Ovary (tissue), 7 donors: ENCODE measurements at regions not wholly inside any gene's neighbourhood (a gene's known extent, or its start where the extent isn't known, plus 50 kb on each side); places are given as distances from the start of the nearest gene placed in this dataset.

ENCODE experiments used
- DNase-seq, 5 donors: peaks; one replicate each; pipeline ENCODE4 v3.0.0-alpha.2; 2019 to 2020
- H3K27ac ChIP-seq, 2 donors: fragments of 200-600 bp; one replicate each; pipeline versions ENCODE4 v1.5.1 to v1.8.0; 2019 to 2022
- H3K27me3 ChIP-seq: fragments of 200-600 bp; one replicate; pipeline ENCODE4 v1.8.0; 2022
- H3K36me3 ChIP-seq: fragments of 200-600 bp; sonication (generic); one replicate; pipeline ENCODE4 v1.5.1; 2019
- H3K4me1 ChIP-seq: one replicate; pipeline ENCODE4 v1.8.1; 2013; ENCODE audit warnings: mild to moderate bottlenecking, moderate library complexity; ENCODE audit not compliant: insufficient read depth
- H3K4me3 ChIP-seq: fragments of 200-600 bp; sonication (generic); one replicate; pipeline ENCODE4 v1.5.1; 2017
- H3K9me3 ChIP-seq, 2 donors: fragments of 200-600 bp in 1 of 2; sonication (generic) in 1 of 2; one replicate each; pipeline versions ENCODE4 v1.5.1 to v1.8.1; 2013 to 2019; ENCODE audit warnings: mild to moderate bottlenecking in 1 of 2, moderate library complexity in 1 of 2
- CTCF ChIP-seq, 3 donors: fragments of 450-650 bp in 2 of 3; fragments of 200-600 bp in 1 of 3; IDR thresholded peaks; one replicate each; pipeline versions ENCODE4 v1.5.1 to v1.8.0; 2016 to 2022; ENCODE audit warnings: antibody characterized with exemption in 3 of 3, mild to moderate bottlenecking in 1 of 3
- EP300 ChIP-seq: sonication (generic); formaldehyde crosslinking; IDR thresholded peaks from one replicate; pipeline ENCODE4 v1.6.1; 2017; ENCODE audit warnings: antibody characterized with exemption
- POLR2A ChIP-seq: fragments of 450-650 bp; IDR thresholded peaks from one replicate; pipeline ENCODE4 v1.6.1; 2017; ENCODE audit warnings: antibody characterized with exemption, mild to moderate bottlenecking, moderate library complexity
- WGBS, 3 donors: extraction: QIAGEN DNeasy Blood & Tissue Kit in 1 of 3; methylation state at CpG; one replicate each; pipeline versions ENCODE4 v1.1.5 to v1.1.7; 2013 to 2017; 5-methylcytosine and 5-hydroxymethylcytosine counted together
- intact Hi-C, 4 donors: fragments of 100-400 bp; cut with DNase I; formaldehyde crosslinking; loops; one replicate each; pipeline versions ENCODE4 v1.11.0 to v1.15.1; 2022 to 2023
- donor health status: DM: no; HTN: no; CAD: no; lungs with moderate emphysema.
- donor health status: DM: no; HTN: no; CAD: no.
- donor health status: Bipolar disorder and iron deficiency.
- donor health status: DM: no; HTN: no; CAD: no.
- donor health status: DM: yes; HTN: yes; CAD: no.

- H3K36me3 ChIP-seq, result no peaks in the 10 kb centered on the region
- no peaks in the 10 kb centered on the region for H3K27me3 ChIP-seq
- intact Hi-C loops, result no loop called here
- DNase-seq, result no peak
- H3K9me3 ChIP-seq, result no peaks in the 10 kb centered on the region
- 79 to 96% (median 80%) methylated on average over 6 of the region's 6 CpGs for WGBS, 3 donors
- no peak overlapping the region for H3K27ac ChIP-seq
- TF ChIP-seq POLR2A (no peak), CTCF (IDR thresholded peaks at IDR 0.05) (no peak), EP300 (no peak)
- no peaks in the 10 kb centered on the region for H3K4me1 ChIP-seq
- H3K4me3 ChIP-seq, result no peak overlapping the region
Measured at GRCh38 chr1:194534784-194535183, 1348.4 kb upstream of the B3GALT2 start.

GRCh38 chr1:194533641-194534040 lies 1347.2 kb upstream of the B3GALT2 start:
- 83 to 89% (median 83%) methylated on average over 2 of the region's 2 CpGs for WGBS, 3 donors
- Histone ChIP-seq H3K36me3 (no peaks in the 10 kb centered on the region), H3K27ac (no peak overlapping the region), H3K4me1 (no peaks in the 10 kb centered on the region), H3K9me3 (no peaks in the 10 kb centered on the region), H3K27me3 (no peaks in the 10 kb centered on the region), H3K4me3 (no peak overlapping the region)
- TF ChIP-seq CTCF (IDR thresholded peaks at IDR 0.05) (no peak), EP300 (no peak), POLR2A (no peak)
- DNase-seq, result no peak
- intact Hi-C loops, result no loop called here

- 87 to 93% (median 88%) methylated on average over 3 of the region's 3 CpGs for WGBS, 3 donors
- intact Hi-C loops, result no loop called here
- no peaks in the 10 kb centered on the region for H3K36me3 ChIP-seq
Measured at GRCh38 chr1:194517567-194517966, 1331.2 kb upstream of the B3GALT2 start.

GRCh38 chr1:194515916-194516315 lies 1329.5 kb upstream of the B3GALT2 start:
- Histone ChIP-seq H3K4me3 (no peak overlapping the region), H3K27ac (no peak overlapping the region), H3K36me3 (no peaks in the 10 kb centered on the region), H3K4me1 (no peaks in the 10 kb centered on the region), H3K27me3 (no peaks in the 10 kb centered on the region), H3K9me3 (no peaks in the 10 kb centered on the region)
- WGBS, 3 donors, result 9 to 37% (median 11%) methylated on average over 4 of the region's 4 CpGs
- TF ChIP-seq CTCF (IDR thresholded peaks at IDR 0.05) (no peak), POLR2A (no peak), EP300 (no peak)
- no peak for DNase-seq
- intact Hi-C loops, result no loop called here

More at GRCh38 chr1:194517567-194517966, 1331.2 kb upstream of the B3GALT2 start:
- DNase-seq, result no peak
- Histone ChIP-seq H3K9me3 (no peaks in the 10 kb centered on the region), H3K4me3 (no peak overlapping the region), H3K27ac (no peak overlapping the region), H3K27me3 (no peaks in the 10 kb centered on the region), H3K4me1 (no peaks in the 10 kb centered on the region)
- TF ChIP-seq POLR2A, result no peak
- no peak for TF ChIP-seq CTCF (IDR thresholded peaks at IDR 0.05)
- no peak for TF ChIP-seq EP300

- 75 to 85% (median 83%) methylated on average over 3 of the region's 3 CpGs for WGBS, 3 donors
- DNase-seq, result no peak
- intact Hi-C loops, result no loop called here
- no peak for TF ChIP-seq POLR2A
- no peak for TF ChIP-seq EP300
- TF ChIP-seq CTCF (IDR thresholded peaks at IDR 0.05), result no peak
- Histone ChIP-seq H3K9me3 (no peaks in the 10 kb centered on the region), H3K27me3 (no peaks in the 10 kb centered on the region), H3K4me1 (no peaks in the 10 kb centered on the region), H3K36me3 (no peaks in the 10 kb centered on the region), H3K4me3 (no peak overlapping the region), H3K27ac (no peak overlapping the region)
Measured at GRCh38 chr1:194512957-194513356, 1326.5 kb upstream of the B3GALT2 start.
